OCI-LY1 (cell line): ENCODE measurements at regions not wholly inside any gene's neighbourhood (a gene's known extent, or its start where the extent isn't known, plus 50 kb on each side); places are given as distances from the start of the nearest gene placed in this dataset.

Source experiments
- CTCF ChIP-seq: fragments of 200-600 bp; sonication (generic), shearing (Covaris generic); IDR thresholded peaks from 2 replicates; pipeline ENCODE4 v1.5.1; 2017; ENCODE audit warnings: mild to moderate bottlenecking, antibody characterized with exemption, low read length, moderate library complexity, mixed read lengths
- EZH2 ChIP-seq: fragments of 200-600 bp; sonication (generic), shearing (Covaris generic); IDR thresholded peaks from 2 replicates; pipeline ENCODE4 v1.8.0; 2017; ENCODE audit warnings: borderline replicate concordance, mixed run types, mild to moderate bottlenecking, antibody characterized with exemption, low read length, moderate library complexity, mixed read lengths

- TF ChIP-seq CTCF, result no peak
- TF ChIP-seq EZH2, result no peak
Observed at GRCh38 chr11:105491394-105491793, 118.5 kb upstream of the GRIA4 start.
